ENCODE measurements at regions not wholly inside any gene's neighbourhood (a gene's known extent, or its start where the extent isn't known, plus 50 kb on each side); places are given as distances from the start of the nearest gene placed in this dataset.
"Not testable (repeated sequence)": the region's sequence is repeated elsewhere in the genome, so short reads cannot be mapped to it uniquely, and the experiment has no call there.

DNA sequence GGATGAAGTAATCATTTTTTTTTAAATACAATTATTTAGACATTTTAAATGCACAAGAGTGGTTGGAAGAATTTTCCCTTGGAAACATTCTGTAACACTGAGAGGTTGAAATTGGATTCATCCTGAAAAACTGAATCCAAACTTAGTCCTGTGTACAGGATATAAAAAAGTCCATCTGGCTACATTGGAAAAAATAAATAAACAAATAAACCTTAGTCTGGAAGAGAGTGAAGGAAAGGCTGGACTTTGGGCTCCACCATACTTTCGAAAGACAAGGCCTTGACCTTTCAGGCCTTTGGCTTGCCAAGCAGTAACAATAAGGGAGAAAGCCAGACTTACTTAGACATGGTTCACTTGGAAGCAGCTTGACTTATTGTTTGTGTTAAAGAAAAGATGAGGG lies 664.3 kb downstream of the TENT5A start:
- DNase-seq = no peak

DNA sequence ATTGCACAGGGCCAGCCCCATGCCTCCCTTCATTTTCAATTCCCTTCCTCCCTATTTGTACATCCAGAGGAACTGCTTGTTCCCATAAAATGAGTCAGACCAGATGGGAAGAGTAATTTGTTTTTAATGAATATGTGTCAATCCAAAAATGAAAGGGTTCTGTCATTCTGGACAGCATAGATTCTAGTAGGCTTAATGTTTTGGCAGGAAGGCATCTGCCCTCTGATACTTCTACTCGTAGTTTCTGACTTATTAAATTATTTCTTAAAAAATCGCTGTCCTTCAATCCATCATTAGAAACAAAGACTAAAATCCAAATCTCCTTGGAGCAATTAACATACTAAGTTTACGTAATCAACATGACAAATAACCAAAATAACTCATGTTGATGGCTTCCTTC lies 665.5 kb downstream of the TENT5A start:
- DNase-seq = no peak

DNA sequence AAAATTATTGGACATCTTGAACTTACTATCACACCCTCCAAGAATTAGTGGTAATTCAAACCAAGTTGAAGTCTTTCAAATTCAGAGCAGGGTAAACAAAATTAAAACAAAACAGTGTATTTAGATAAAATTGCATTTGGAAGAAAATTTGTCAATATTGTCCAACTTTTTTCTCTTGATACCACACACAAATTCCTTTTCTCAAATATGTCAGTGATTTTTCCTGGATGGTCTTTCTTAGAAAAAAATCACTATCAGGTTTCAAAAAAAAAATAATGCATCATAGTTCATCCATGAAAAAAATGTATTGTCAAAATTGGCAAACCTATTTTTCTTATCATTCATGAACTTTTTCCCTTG lies 667.1 kb downstream of the TENT5A start:
- no peak for DNase-seq

DNA sequence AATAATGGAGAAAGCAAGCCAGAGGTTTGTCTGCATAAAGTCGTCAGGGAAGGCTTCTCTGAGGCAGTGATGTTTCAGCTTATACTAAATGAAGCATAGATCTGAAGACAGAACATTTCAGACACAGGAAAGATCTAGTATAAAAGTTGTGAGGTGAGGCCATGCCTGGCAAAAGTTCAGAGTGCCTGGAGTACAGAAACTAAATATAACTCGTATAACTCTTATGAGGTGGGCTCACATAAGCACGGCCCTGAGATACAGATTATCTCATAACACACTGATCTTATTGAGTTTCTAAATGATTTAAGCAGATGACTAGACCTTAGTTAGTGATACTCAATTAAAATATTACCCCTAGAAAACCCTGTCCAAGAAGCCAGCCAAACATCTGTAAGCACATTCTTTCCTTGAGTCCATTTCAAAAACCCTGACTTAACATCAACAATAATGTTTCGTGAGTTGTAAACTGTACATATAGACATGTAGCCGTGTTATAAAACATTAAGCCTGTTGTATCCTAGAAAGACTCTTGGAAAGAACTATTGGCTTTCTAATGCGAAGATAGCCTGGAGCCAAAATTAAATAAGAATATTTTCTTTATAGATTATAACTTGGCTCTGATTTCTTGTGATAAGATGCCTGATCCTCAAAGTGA lies 667.6 kb downstream of the TENT5A start:
- DNase-seq = no peak

DNA sequence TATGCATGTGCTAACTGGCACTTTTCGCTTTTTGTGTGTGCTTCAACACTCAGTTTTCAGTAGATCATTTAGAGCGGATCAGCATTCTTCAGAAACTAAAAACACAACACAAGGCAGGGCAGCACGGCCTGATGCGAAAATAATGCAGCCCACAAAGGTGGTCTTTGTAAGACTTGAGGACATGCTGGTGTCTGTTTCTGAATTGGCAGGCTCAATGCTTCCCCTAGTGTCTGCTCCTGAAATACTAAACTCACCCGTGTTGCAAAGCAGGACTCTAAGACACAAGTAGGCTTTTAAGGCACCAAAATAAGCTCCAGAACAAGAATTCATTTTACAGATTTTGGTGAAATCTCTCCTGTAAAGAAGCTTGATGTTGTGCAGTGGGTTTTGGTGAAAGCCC lies 676.5 kb downstream of the TENT5A start:
- DNase-seq = no peak

DNA sequence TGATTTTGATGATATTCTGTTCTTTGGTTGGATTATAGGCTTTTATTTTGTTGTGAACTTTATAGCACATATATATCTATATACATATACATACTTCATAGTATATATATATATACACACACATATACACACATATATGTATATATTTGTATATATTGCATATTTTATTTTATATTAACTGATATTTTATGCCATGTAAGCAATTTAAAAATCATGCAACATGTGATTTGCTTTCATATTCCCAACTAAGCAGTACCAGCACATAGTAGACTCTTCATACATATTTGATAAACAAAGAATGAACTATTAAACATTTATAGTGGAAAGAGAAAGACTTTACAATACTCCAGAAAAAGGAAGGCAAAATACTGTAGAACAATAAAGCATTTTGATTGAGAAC lies 679.2 kb downstream of the TENT5A start:
- no peak for DNase-seq

DNA sequence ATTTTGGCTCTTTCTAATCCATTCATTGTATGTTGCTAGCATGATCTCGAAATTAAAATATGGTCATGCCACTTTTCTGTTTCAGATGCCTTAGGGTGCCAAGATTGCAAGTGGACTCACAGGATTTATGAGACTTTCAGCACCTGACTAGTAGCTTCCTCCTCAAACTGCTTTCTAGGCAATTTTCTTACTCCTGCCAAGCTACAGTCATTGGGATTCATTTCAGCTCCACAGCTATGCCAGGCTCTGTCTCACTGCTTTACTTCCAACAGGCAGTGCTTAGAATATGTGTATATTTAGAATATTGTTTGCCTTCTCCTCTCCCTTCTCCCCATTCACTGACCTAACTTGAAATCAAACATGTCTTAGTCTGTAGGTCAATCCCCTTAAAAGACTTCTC lies 681.4 kb downstream of the TENT5A start:
- DNase-seq = no peak

DNA sequence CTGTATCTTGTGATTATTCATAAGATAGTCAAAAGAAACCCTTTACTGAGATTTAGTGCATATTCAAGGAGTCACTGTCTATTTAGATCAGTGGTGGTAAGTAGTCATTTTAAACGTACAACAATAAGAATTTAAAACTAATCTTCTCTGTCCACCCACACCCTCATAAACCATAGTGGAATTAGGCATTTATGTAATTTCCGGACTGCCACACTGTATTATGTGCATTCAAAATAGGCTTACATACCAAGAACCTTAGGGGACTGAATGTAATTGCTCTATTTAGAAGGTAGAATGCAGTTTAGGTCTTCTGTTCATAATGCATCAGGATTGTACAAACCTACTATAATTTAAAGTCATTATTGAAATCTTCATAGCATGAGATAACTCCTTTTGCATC lies 685.4 kb downstream of the TENT5A start:
- no peak for DNase-seq

DNA sequence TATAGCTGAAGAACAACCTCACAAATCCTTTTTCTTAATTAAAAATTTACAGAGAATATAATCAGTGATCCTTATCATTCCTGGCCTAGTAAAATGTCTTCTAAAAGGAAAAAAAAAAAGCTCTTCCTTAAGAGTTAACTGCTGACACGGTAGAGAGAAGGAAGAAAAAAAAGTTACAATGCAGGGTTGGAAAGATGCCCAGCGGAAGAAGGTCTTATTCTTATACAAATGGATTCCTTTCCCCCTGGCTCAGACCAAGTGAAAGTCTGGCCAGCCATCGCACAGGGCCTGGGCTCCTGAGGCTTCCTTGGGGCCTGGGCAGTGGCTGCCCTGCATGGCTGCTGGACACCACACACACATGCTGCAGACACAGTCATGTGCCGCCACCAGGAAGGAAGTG lies 688.6 kb downstream of the TENT5A start:
- DNase-seq = no peak

DNA sequence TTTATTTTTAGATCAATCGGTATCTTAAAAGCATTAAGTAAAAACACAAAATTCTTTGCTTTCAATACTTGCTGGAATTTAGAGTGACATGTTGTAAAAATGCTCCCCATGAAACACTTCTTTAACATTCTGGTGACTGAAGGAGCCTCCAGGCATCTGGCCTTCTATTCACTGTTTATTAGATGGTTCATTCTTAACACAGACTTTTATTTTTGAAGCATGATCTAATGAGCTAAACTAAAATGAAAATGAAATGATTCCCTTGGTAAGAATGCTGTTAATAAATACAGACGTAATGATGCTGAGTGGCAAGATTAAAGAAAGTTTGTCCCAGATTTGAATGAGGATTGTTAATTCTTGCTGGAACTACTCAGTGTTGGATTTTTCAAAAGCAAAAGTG lies 698.4 kb downstream of the TENT5A start:
- DNase-seq = no peak

DNA sequence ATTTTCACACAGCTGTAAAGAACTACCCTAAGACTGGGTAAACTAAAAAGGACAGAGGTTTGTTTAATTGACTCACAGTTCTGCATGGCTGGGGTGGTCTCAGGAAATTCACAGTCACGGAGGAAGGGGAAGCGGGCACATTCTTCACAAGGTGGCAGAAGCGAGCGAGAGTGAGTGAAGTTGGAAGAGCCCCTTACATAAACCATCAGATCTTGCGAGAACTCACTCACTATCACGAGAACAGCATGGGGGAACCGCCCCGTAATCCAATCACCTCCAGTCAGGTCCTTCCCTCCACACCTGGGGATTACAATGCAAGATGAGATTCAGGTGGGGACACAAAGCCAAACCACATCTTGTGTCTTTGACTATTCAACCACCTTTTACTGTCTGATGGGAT lies 700.5 kb downstream of the TENT5A start:
- no peak for DNase-seq

DNA sequence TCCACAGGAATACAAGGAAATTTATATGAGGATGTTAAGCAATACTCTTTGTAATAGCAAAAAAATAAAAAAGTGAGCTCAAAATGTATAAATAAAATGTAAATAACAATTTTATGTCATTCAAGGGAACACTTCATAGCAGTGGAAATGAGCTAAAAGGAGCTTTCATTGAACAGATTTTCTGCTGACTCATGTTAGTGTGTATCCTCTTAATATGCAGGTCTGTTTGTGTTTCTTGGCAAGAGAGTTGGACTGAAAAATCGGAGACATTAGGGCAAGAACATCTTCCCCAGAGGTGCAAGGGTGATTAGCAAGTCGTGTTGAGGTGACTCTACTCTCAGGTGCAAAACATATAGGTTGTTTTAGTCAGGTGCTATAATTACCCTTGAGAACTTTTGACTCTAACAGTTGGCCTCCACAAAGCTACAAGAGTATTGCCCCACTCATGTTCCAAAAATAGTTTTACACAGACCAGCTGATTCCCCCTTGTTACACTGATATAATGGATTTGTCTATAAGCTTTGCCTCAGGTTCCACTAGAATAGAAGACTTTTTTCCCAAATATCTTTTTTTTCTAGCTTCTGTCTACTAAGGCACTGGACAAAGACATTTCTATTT lies 702.9 kb downstream of the TENT5A start:
- no peak for DNase-seq

DNA sequence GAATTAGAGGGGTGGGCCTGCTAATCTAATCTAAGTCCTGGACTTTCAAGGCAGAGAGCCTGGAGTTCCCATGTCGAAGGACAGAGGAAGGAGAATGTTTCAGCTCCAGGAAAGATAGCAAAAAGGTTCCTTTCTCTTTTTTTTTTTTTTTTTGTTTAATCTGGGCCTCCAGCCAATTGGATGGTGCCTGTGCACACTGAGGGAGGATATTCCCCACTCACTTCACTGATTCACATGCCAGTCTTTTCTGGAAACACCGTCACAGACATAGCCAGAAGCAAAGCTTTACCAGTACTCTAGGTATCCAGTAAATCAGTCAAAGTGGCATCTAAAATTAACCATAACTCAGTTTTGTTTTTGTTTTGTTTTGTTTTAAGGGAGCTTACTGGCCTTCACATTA lies 721.1 kb downstream of the TENT5A start:
- no peak for DNase-seq

DNA sequence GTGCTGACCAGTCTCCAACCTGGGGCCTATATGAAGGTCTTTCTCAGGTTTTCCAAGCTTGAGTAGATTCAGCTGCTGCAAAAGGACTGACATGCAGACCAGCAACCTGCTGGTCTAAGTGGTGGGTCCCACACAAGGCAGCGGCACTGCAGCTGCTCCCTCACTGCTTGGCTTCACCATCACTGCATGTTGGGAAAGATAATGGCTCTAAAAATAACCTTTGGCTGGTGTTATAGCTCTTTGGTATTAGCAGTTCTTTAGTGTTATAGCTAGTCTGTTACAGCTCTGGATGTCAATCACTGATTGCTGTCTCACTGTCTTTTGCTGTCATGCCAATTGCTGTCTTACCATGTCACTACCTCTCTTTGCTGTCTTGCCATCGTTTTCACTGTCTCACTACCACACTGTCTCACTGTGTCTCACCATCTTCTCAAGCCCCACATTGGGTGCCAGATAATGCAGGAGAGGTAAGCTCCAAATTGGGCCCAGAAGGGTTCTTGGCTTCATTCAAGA lies 726.4 kb downstream of the TENT5A start:
- no peak for DNase-seq

DNA sequence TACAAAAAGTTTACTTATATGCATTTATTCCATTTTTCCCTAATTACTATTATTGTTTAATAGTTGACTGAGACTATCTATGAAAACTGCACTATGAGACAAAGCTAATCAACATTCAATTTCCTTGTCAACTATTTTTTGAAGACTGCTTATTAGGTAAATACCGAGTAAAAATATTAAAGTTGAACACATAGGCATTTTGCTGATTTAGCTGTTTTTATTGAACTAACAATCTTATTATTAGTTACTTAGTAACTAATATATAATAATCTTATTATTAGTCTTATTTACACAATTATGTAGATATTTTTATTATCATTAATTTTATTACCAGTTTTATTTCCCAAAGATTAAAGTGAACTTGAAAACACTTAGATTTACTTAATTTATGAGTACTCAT lies 728.8 kb downstream of the TENT5A start:
- DNase-seq = no peak

DNA sequence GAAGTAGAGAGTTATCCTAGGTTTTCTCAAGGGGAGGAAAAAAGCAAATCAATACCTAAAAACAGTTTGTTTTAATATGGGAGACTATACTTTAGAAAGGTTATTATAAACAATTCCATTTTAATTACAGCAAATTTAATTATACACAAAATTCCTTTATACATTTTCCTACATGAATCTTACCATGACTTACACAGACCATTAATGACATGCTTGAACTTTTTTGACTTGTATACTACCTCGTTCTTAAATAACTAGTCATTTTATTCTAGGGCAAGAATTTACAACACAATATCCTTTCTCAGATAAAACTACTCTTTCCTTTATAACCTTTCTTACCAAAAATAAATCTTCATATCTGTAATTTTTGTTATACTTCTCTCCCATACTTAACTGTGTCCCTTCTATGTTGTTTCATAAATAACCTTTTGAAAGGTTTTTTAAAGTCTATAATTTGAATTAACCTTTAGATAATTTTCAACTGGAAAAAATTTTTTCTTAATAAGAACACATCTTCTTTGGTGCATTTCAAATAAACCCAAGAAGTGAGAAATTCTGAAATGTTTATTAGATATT lies 729.4 kb downstream of the TENT5A start:
- no peak for DNase-seq

DNA sequence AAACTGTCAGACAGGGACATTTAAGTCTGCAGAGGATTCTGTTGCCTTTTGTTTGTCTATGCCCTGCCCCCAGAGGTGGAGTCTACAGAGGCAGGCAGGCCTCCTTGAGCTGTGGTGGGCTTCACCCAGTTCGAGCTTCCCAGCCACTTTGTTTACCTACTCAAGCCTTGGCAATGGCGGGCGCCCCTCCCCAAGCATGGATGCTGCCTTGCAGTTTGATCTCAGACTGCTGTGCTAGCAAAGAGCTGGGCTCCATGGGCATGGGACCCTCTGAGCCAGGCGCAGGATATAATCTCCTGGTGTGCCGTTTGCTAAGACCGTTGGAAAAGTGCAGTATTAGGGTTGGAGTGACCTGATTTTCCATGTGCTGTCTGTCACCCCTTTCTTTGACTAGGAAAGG lies 734.9 kb downstream of the TENT5A start:
- DNase-seq = not testable (repeated sequence)

DNA sequence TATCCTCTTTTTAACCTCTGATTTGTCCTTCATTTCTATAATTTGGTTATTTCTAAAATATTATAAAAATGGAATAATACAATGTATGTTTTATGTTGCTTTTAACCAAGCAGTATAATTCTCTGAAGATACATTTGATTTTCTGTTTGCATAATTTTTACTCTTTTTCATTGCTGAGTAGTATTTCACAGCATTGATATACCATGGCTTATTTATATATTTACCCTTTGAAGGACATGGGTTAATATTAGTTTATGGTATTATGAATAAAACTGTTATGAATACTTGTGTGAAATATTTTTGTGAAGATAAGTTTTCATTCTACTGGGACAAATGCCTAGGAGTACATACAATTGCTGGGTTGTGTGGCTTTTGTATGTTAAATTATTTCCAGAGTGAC lies 748.6 kb downstream of the TENT5A start:
- no peak for DNase-seq

DNA sequence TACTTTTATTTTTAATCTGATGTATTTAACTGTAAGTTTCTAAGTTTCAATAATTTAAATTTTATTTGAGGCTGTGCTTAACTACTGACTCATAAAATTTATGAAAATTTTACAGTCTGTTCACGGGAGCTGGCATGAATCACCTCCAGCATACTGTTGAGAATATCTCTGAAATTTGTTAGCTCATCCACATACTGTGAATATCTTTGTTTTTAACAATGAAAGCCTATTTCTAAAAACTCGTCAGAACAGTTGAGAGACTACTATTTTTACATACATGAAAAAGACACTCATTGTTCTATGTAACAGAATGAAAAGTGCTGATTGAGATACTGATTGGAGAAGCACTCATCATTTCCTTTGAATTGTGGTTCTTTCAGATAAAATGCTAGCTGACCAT lies 749.3 kb downstream of the TENT5A start:
- no peak for DNase-seq

DNA sequence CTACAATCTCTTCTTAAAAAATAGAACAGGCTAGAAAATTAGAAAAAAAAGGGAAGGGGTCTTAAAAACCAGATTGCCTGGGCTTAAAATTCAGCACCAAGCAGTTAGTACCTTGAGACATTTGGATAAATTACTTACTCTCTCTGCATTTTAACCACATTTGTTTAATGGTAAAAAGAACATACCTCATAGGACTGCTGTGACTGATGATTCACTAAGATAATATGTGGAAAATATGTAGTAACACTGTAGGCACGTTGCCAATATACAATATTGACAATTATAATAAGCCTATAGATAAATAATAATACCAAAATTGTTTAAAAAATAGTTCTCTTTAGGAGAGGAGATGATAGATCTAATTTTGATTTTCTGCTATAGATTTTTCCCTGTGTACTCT lies 750.4 kb downstream of the TENT5A start:
- DNase-seq = no peak

DNA sequence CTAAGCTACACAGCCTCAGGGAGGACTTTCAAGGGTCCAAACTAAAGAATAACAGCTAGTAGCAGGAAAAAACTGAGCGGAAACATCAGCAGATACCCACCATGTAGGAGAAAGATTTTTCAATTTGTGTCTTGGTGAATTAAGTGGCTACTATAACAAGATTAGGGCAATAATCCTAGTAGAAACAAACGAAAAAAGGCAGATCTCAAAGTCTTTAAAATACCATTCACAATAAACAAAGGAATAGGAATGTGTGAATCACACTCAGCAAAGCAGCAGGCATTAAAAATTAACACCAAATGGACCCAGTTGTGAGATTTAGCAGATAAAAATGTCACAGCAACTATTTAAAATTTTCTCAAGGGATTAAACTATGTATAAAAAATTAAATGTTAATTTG lies 761.2 kb downstream of the TENT5A start:
- DNase-seq = no peak

DNA sequence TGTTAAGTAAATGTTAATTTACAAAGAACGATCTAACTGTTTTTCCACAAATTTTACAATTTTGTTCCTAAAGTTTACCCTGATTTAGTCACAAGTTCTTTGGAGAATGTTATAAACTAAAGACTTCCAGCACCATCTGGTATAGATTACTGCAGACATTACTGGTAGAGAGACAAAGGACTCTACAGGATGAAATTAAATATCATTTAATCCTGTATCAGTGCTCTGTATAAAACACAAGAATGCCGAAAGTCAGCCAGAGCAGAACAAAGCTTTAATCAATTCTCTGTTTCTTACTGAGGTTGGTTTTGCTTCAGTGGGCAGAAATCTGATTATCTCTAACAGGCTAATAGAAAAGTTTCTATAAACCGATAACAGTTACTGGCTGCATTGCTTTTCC lies 763.6 kb downstream of the TENT5A start:
- no peak for DNase-seq

DNA sequence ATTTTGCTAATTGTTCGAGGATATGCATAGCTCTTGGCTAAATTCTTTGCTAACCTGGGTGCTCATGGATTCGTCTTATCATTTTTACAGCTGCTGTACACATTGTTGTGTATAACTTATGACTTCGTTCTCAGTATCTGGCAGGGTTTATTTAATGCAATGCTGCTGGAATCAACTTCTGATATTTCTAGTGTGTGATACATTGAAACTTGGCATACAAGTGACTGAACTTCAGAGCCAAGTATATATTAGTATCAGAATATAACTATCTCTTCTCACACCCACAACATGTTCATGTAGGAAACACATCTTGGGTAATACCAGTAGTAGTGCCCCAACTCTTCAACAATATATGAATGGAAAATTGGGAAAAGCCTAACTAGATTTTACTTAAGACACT lies 764.2 kb downstream of the TENT5A start:
- no peak for DNase-seq

DNA sequence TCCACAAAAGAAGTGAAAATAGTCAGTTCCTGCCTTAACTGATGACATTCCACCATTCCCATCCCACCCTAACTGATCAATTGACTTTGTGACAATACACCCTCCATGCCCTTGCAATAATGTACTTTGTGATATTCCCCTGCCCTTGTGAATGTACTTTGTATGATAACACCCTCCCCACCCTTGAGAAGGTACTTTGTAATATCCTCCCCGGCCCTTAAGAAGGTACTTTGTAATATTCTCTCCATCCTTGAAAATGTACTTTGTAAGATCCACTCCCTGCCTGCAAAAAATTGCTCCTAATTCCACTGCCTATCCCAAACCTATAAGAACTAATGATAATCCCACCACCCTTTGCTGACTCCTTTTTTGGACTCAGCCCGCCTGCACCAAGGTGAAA lies 771.3 kb downstream of the TENT5A start:
- not testable (repeated sequence) for DNase-seq

DNA sequence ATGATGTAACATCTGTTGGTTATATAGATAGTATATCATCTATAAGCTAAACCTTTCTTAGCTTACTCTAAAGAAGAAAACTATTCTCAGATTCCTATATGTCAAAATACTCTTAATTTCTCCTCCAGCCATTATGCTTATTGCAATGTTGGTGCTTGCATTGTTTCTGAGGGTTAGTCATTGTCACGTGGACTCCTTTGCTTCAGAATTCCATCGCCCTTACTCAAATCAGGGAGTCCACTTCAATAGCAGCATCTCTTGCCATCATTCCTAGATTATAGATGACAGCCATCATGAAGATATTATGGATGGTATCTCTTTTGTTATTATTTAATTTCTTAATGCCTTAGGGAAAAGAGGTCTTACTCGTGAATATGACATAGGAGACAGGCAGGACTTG lies 776.1 kb downstream of the TENT5A start:
- DNase-seq = no peak
